ENCODE measurements at regions not wholly inside any gene's neighbourhood (a gene's known extent, or its start where the extent isn't known, plus 50 kb on each side); places are given as distances from the start of the nearest gene placed in this dataset.

DNA sequence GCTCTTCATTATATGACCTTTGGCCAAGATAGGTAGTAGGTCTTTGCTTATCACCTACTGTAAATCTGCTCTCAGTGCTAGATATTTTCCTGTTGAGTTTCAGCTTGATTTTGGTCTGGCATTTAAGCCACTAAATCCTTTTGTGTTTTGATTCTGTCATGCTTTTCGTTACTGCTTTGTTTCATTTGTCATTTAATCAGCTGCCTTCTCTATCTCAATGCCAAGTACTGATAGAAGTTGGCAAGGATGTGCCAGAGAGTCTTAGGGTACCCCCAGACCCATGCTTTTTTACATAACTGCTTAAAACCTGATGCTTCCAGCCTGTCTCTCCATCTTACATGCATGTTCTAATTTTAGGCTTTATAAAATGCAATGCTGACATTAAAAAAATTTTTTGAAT, 300.1 kb upstream of the SASH1 start:
- intact Hi-C loops (cut with DNase I) = no loop called here
- H3K9me3 ChIP-seq (ENCODE audit: control insufficient read depth in 2 of 3, insufficient read depth in 1 of 3, low read length in 3 of 3) = no peaks in the 10 kb centered on the region
- no peak overlapping the region for H3K27ac ChIP-seq (ENCODE audit: low read depth in 2 of 2, low read length in 2 of 2)
- no peak for DNase-seq
- no peaks in the 10 kb centered on the region for H3K4me1 ChIP-seq (ENCODE audit: control insufficient read depth in 2 of 3, insufficient read depth in 2 of 3, low read depth in 1 of 3, low read length in 3 of 3)
- H3K4me3 ChIP-seq (ENCODE audit: low read length in 3 of 3) = no peak overlapping the region
- H3K36me3 ChIP-seq (ENCODE audit: control insufficient read depth in 2 of 3, insufficient read depth in 3 of 3, low read length in 3 of 3) = no peaks in the 10 kb centered on the region
- no peaks in the 10 kb centered on the region for H3K27me3 ChIP-seq (ENCODE audit: control insufficient read depth, insufficient read depth, low read length)
- TF ChIP-seq, protein P1, sequence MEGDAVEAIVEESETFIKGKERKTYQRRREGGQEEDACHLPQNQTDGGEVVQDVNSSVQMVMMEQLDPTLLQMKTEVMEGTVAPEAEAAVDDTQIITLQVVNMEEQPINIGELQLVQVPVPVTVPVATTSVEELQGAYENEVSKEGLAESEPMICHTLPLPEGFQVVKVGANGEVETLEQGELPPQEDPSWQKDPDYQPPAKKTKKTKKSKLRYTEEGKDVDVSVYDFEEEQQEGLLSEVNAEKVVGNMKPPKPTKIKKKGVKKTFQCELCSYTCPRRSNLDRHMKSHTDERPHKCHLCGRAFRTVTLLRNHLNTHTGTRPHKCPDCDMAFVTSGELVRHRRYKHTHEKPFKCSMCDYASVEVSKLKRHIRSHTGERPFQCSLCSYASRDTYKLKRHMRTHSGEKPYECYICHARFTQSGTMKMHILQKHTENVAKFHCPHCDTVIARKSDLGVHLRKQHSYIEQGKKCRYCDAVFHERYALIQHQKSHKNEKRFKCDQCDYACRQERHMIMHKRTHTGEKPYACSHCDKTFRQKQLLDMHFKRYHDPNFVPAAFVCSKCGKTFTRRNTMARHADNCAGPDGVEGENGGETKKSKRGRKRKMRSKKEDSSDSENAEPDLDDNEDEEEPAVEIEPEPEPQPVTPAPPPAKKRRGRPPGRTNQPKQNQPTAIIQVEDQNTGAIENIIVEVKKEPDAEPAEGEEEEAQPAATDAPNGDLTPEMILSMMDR (IDR thresholded peaks at IDR 0.05; ENCODE audit: borderline replicate concordance, extremely low read depth, insufficient read depth) = no peak
- H3K9ac ChIP-seq (ENCODE audit: low read length in 3 of 3) = no peak overlapping the region
- FAIRE-seq = no peak

DNA sequence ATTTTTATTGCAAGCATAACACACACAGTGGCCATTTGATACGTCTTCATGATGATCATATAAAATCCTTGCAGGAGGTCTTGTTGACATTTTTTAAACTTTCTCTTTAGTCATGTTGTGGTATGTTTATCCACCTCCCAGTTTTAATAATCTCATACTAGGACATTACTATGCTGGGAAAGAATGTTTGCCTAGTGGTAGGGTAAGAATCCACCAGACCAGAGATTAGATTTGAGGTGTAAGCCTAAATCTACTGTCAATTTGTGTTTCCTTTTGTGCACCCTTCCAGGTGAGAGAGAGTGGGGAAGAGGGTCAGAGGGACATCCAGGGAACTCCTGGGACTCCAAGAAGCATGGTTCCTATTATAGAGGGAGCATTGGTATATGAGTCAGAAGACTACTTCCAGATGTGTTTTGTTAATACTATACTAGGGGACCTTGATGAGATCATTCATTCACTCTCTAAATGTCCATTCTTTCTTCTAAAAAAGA, 298.3 kb upstream of the SASH1 start:
- H3K9me3 ChIP-seq (ENCODE audit: control insufficient read depth in 2 of 3, insufficient read depth in 1 of 3, low read length in 3 of 3) = no peaks in the 10 kb centered on the region
- TF ChIP-seq, protein P1 (IDR thresholded peaks at IDR 0.05; ENCODE audit: borderline replicate concordance, extremely low read depth, insufficient read depth) = no peak
- no peak overlapping the region for H3K27ac ChIP-seq (ENCODE audit: low read depth in 2 of 2, low read length in 2 of 2)
- no peaks in the 10 kb centered on the region for H3K36me3 ChIP-seq (ENCODE audit: control insufficient read depth in 2 of 3, insufficient read depth in 3 of 3, low read length in 3 of 3)
- intact Hi-C loops (cut with DNase I) = no loop called here
- DNase-seq = no peak
- no peak for FAIRE-seq
- H3K4me1 ChIP-seq (ENCODE audit: control insufficient read depth in 2 of 3, insufficient read depth in 2 of 3, low read depth in 1 of 3, low read length in 3 of 3) = no peaks in the 10 kb centered on the region
- H3K9ac ChIP-seq (ENCODE audit: low read length in 3 of 3) = no peak overlapping the region
- H3K4me3 ChIP-seq (ENCODE audit: low read length in 3 of 3) = no peak overlapping the region
- H3K27me3 ChIP-seq (ENCODE audit: control insufficient read depth, insufficient read depth, low read length) = no peaks in the 10 kb centered on the region

DNA sequence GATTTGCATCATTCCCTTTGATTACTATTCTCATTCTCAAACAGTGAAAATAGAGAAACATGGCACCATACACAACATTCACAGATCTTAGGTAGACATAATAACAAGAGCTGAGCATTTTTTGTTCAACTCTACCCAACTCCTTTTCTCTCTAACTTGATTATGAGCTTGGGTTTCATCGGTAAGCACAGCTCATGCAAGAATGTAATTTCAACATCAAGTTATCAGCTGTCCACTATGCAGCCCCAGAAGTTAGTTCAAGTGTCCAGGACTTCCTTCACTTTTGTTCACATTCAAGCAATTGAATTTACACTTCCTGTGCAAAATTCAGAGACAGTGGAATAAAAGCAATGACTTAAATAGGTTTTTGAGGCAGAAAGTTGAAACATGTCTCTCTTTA, 297.7 kb upstream of the SASH1 start:
- Histone ChIP-seq H3K4me1 (ENCODE audit: control insufficient read depth in 2 of 3, insufficient read depth in 2 of 3, low read depth in 1 of 3, low read length in 3 of 3) (no peaks in the 10 kb centered on the region), H3K27me3 (ENCODE audit: control insufficient read depth, insufficient read depth, low read length) (no peaks in the 10 kb centered on the region), H3K4me3 (ENCODE audit: low read length in 3 of 3) (no peak overlapping the region), H3K27ac (ENCODE audit: low read depth in 2 of 2, low read length in 2 of 2) (no peak overlapping the region), H3K9me3 (ENCODE audit: control insufficient read depth in 2 of 3, insufficient read depth in 1 of 3, low read length in 3 of 3) (no peaks in the 10 kb centered on the region), H3K36me3 (ENCODE audit: control insufficient read depth in 2 of 3, insufficient read depth in 3 of 3, low read length in 3 of 3) (no peaks in the 10 kb centered on the region), H3K9ac (ENCODE audit: low read length in 3 of 3) (no peak overlapping the region)
- no peak for FAIRE-seq
- intact Hi-C loops (cut with DNase I) = no loop called here
- DNase-seq = no peak
- TF ChIP-seq, protein P1 (IDR thresholded peaks at IDR 0.05; ENCODE audit: borderline replicate concordance, extremely low read depth, insufficient read depth) = no peak

DNA sequence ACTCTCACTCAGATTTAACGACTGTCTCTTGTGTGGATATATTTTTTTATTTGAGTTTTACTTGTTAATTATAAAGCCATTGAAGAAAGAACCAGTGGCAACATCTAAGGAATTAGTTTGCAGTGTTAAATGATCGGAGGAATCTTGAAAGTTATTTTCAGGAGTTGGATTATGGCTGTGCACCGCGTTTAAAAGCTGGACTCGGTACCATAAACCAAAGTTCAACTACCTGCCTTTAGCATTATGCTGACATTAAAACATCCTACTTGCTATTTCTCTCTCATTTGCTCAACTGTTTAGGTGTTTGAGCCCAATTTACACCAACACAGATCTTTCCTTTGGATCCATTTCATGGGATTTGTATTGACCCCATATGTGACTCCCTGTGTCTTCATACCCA, 289.4 kb upstream of the SASH1 start:
- Histone ChIP-seq H3K4me3 (ENCODE audit: low read length in 3 of 3) (no peak overlapping the region), H3K27ac (ENCODE audit: low read depth in 2 of 2, low read length in 2 of 2) (no peak overlapping the region), H3K9ac (ENCODE audit: low read length in 3 of 3) (no peak overlapping the region), H3K9me3 (ENCODE audit: control insufficient read depth in 2 of 3, insufficient read depth in 1 of 3, low read length in 3 of 3) (peaks cover 0 to 6% (median 0%) of the 10 kb centered on the region in 3 donors), H3K27me3 (ENCODE audit: control insufficient read depth, insufficient read depth, low read length) (no peaks in the 10 kb centered on the region), H3K4me1 (ENCODE audit: control insufficient read depth in 2 of 3, insufficient read depth in 2 of 3, low read depth in 1 of 3, low read length in 3 of 3) (no peaks in the 10 kb centered on the region), H3K36me3 (ENCODE audit: control insufficient read depth in 2 of 3, insufficient read depth in 3 of 3, low read length in 3 of 3) (no peaks in the 10 kb centered on the region)
- no peak for DNase-seq
- TF ChIP-seq, protein P1 (IDR thresholded peaks at IDR 0.05; ENCODE audit: borderline replicate concordance, extremely low read depth, insufficient read depth) = no peak
- intact Hi-C loops (cut with DNase I) = no loop called here
- no peak for FAIRE-seq

All from kidney (tissue), 13 donors.